ENCODE measurements at regions not wholly inside any gene's neighbourhood (a gene's known extent, or its start where the extent isn't known, plus 50 kb on each side); places are given as distances from the start of the nearest gene placed in this dataset.

GRCh38 chr14:38012056-38012455 is 195.6 kb upstream of the SSTR1 start:
- Mint-ChIP-seq H3K27ac (ENCODE audit: unreplicated experiment) (no peak overlapping the region), H3K4me1 (ENCODE audit: unreplicated experiment) (no peaks in the 10 kb centered on the region), H3K27me3 (ENCODE audit: unreplicated experiment) (no peaks in the 10 kb centered on the region), H3K4me3 (ENCODE audit: unreplicated experiment) (no peak overlapping the region), H3K36me3 (ENCODE audit: low read depth, unreplicated experiment) (peaks cover 11% of the 10 kb centered on the region), H3K9me3 (ENCODE audit: unreplicated experiment) (peaks cover 16% of the 10 kb centered on the region)
- no peak for DNase-seq (ENCODE audit: low spot score)
- TF ChIP-seq CTCF (IDR thresholded peaks at IDR 0.05; ENCODE audit: unreplicated experiment): no peak

- peaks cover 10% of the 10 kb centered on the region for H3K9me3 Mint-ChIP-seq (ENCODE audit: unreplicated experiment)
- no peak overlapping the region for H3K27ac Mint-ChIP-seq (ENCODE audit: unreplicated experiment)
- no peaks in the 10 kb centered on the region for H3K4me1 Mint-ChIP-seq (ENCODE audit: unreplicated experiment)
- H3K27me3 Mint-ChIP-seq (ENCODE audit: unreplicated experiment): no peaks in the 10 kb centered on the region
- peaks cover 8% of the 10 kb centered on the region for H3K36me3 Mint-ChIP-seq (ENCODE audit: low read depth, unreplicated experiment)
- H3K4me3 Mint-ChIP-seq (ENCODE audit: unreplicated experiment): no peak overlapping the region
- peak; percentile 42 for TF ChIP-seq CTCF (IDR thresholded peaks at IDR 0.05; ENCODE audit: unreplicated experiment)
- DNase-seq (ENCODE audit: low spot score): no peak
These were observed 191.2 kb upstream of the SSTR1 start for GRCh38 chr14:38016497-38016896.

GRCh38 chr14:38021861-38022260 is 185.8 kb upstream of the SSTR1 start:
- H3K4me3 Mint-ChIP-seq (ENCODE audit: unreplicated experiment): no peak overlapping the region
- TF ChIP-seq CTCF (IDR thresholded peaks at IDR 0.05; ENCODE audit: unreplicated experiment): no peak
- no peak overlapping the region for H3K27ac Mint-ChIP-seq (ENCODE audit: unreplicated experiment)
- no peaks in the 10 kb centered on the region for H3K36me3 Mint-ChIP-seq (ENCODE audit: low read depth, unreplicated experiment)
- H3K27me3 Mint-ChIP-seq (ENCODE audit: unreplicated experiment): no peaks in the 10 kb centered on the region
- no peak for DNase-seq (ENCODE audit: low spot score)
- no peaks in the 10 kb centered on the region for H3K4me1 Mint-ChIP-seq (ENCODE audit: unreplicated experiment)
- peaks cover 4% of the 10 kb centered on the region for H3K9me3 Mint-ChIP-seq (ENCODE audit: unreplicated experiment)

GRCh38 chr14:38022775-38023174 is 184.9 kb upstream of the SSTR1 start:
- H3K4me3 Mint-ChIP-seq (ENCODE audit: unreplicated experiment): no peak overlapping the region
- H3K27me3 Mint-ChIP-seq (ENCODE audit: unreplicated experiment): no peaks in the 10 kb centered on the region
- TF ChIP-seq CTCF (IDR thresholded peaks at IDR 0.05; ENCODE audit: unreplicated experiment): no peak
- H3K27ac Mint-ChIP-seq (ENCODE audit: unreplicated experiment): no peak overlapping the region
- no peak for DNase-seq (ENCODE audit: low spot score)
- H3K9me3 Mint-ChIP-seq (ENCODE audit: unreplicated experiment): peaks cover 4% of the 10 kb centered on the region
- H3K4me1 Mint-ChIP-seq (ENCODE audit: unreplicated experiment): no peaks in the 10 kb centered on the region
- no peaks in the 10 kb centered on the region for H3K36me3 Mint-ChIP-seq (ENCODE audit: low read depth, unreplicated experiment)

GRCh38 chr14:38038171-38038570 is 169.5 kb upstream of the SSTR1 start:
- Mint-ChIP-seq H3K9me3 (ENCODE audit: unreplicated experiment) (no peaks in the 10 kb centered on the region), H3K4me1 (ENCODE audit: unreplicated experiment) (peaks cover 11% of the 10 kb centered on the region), H3K4me3 (ENCODE audit: unreplicated experiment) (no peak overlapping the region), H3K27me3 (ENCODE audit: unreplicated experiment) (no peaks in the 10 kb centered on the region), H3K27ac (ENCODE audit: unreplicated experiment) (no peak overlapping the region), H3K36me3 (ENCODE audit: low read depth, unreplicated experiment) (no peaks in the 10 kb centered on the region)
- TF ChIP-seq CTCF (IDR thresholded peaks at IDR 0.05; ENCODE audit: unreplicated experiment): no peak
- DNase-seq (ENCODE audit: low spot score): no peak

Data from endothelial cell (in vitro differentiated cells).